WTC11 (cell line): ENCODE measurements at regions not wholly inside any gene's neighbourhood (a gene's known extent, or its start where the extent isn't known, plus 50 kb on each side); places are given as distances from the start of the nearest gene placed in this dataset.

Experiments used
- ATF3 ChIP-seq: sonication (generic); formaldehyde crosslinking; conservative IDR thresholded peaks from 2 replicates; pipeline ENCODE4 v1.8.1; 2022; ENCODE audit warnings: mild to moderate bottlenecking, missing genetic modification reagents
- ESRRA ChIP-seq: sonication (generic); formaldehyde crosslinking; IDR thresholded peaks from 2 replicates; pipeline ENCODE4 v1.8.1; 2022; ENCODE audit warnings: mild to moderate bottlenecking, missing genetic modification reagents, borderline replicate concordance
- HMGXB4 ChIP-seq: sonication (generic); formaldehyde crosslinking; IDR thresholded peaks from 2 replicates; pipeline ENCODE4 v1.8.1; 2023; ENCODE audit warnings: mild to moderate bottlenecking, moderate library complexity, missing genetic modification reagents
- RELA ChIP-seq: sonication (generic); formaldehyde crosslinking; IDR thresholded peaks from 2 replicates; pipeline ENCODE4 v1.8.1; 2022; ENCODE audit warnings: missing genetic modification reagents, mild to moderate bottlenecking, borderline replicate concordance
- TF ChIP-seq, protein P1 (sequence below): fragments of 200-600 bp; IDR thresholded peaks from 2 replicates; pipeline ENCODE4 v1.8.0; 2022; ENCODE audit warnings: antibody characterized with exemption

GRCh38 chrX:39900777-39901170 is 197.0 kb downstream of the BCOR start:
- TF ChIP-seq, protein P1, sequence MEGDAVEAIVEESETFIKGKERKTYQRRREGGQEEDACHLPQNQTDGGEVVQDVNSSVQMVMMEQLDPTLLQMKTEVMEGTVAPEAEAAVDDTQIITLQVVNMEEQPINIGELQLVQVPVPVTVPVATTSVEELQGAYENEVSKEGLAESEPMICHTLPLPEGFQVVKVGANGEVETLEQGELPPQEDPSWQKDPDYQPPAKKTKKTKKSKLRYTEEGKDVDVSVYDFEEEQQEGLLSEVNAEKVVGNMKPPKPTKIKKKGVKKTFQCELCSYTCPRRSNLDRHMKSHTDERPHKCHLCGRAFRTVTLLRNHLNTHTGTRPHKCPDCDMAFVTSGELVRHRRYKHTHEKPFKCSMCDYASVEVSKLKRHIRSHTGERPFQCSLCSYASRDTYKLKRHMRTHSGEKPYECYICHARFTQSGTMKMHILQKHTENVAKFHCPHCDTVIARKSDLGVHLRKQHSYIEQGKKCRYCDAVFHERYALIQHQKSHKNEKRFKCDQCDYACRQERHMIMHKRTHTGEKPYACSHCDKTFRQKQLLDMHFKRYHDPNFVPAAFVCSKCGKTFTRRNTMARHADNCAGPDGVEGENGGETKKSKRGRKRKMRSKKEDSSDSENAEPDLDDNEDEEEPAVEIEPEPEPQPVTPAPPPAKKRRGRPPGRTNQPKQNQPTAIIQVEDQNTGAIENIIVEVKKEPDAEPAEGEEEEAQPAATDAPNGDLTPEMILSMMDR = no peak
- TF ChIP-seq HMGXB4 = no peak
- no peak for TF ChIP-seq ESRRA (CRISPR knock-in tag)
- TF ChIP-seq RELA (CRISPR knock-in tag) = no peak
- TF ChIP-seq ATF3 (CRISPR knock-in tag) = no peak
